ENCODE measurements at regions not wholly inside any gene's neighbourhood (a gene's known extent, or its start where the extent isn't known, plus 50 kb on each side); places are given as distances from the start of the nearest gene placed in this dataset.

DNA sequence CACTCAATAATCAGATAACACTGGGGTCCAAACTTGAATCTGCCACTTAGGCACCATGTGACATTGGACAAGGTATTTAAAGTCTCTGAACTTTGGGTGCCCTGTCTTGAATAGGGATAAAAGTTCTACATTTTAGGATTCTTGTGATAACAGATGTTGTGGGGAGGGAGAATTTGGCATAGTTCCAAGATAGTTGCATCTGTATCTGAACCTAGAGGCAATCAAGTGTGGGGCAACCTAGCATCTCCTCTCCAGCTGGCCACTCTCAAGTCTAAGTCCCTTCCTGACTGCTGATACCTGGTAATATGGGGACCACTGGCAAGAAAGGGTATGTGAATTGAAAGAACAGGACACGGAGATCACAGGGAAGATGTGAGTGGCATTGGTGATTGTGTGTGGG, 256.1 kb downstream of the FOXO1 start:
- TF ChIP-seq, protein P1, sequence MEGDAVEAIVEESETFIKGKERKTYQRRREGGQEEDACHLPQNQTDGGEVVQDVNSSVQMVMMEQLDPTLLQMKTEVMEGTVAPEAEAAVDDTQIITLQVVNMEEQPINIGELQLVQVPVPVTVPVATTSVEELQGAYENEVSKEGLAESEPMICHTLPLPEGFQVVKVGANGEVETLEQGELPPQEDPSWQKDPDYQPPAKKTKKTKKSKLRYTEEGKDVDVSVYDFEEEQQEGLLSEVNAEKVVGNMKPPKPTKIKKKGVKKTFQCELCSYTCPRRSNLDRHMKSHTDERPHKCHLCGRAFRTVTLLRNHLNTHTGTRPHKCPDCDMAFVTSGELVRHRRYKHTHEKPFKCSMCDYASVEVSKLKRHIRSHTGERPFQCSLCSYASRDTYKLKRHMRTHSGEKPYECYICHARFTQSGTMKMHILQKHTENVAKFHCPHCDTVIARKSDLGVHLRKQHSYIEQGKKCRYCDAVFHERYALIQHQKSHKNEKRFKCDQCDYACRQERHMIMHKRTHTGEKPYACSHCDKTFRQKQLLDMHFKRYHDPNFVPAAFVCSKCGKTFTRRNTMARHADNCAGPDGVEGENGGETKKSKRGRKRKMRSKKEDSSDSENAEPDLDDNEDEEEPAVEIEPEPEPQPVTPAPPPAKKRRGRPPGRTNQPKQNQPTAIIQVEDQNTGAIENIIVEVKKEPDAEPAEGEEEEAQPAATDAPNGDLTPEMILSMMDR (conservative IDR thresholded peaks at IDR 0.05), result no peak
- TF ChIP-seq ZFX (IDR thresholded peaks at IDR 0.05), result no peak

Data from C4-2B (cell line).